ENCODE measurements at regions not wholly inside any gene's neighbourhood (a gene's known extent, or its start where the extent isn't known, plus 50 kb on each side); places are given as distances from the start of the nearest gene placed in this dataset.

DNA sequence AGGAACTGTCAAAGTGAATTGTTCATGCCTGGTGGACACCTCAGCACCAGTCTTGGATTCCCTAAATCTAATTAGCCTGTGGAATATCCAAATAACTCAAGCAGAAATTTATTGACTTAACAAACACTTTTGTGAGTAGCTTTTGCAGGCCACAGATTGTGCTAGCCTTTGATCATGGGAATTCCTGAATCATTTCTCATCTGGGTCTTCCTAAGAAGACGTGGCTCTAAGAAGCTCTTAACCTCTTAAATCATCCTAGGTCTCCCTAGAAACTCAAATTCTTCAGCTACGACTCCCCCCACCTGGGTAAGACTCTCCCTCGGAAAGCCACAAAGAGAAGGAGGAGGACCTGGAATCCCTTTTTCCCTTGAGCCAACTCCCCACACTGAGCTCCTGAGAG is 53.8 kb upstream of the PSEN2 start:
- Histone ChIP-seq H3K4me3 (no peak overlapping the region), H3K36me3 (no peaks in the 10 kb centered on the region), H3K27me3 (no peaks in the 10 kb centered on the region), H3K27ac (peak overlapping the region in 2 of 5 donors; percentile 77 to 88), H3K4me1 (peaks cover 10 to 27% (median 17%) of the 10 kb centered on the region in 4 donors), H3K9me3 (no peaks in the 10 kb centered on the region)
- TF ChIP-seq POLR2A (IDR thresholded peaks at IDR 0.05), result no peak
- TF ChIP-seq EP300 (IDR thresholded peaks at IDR 0.05), result no peak
- TF ChIP-seq POLR2AphosphoS5 (IDR thresholded peaks at IDR 0.05), result no peak
- TF ChIP-seq, protein P1, sequence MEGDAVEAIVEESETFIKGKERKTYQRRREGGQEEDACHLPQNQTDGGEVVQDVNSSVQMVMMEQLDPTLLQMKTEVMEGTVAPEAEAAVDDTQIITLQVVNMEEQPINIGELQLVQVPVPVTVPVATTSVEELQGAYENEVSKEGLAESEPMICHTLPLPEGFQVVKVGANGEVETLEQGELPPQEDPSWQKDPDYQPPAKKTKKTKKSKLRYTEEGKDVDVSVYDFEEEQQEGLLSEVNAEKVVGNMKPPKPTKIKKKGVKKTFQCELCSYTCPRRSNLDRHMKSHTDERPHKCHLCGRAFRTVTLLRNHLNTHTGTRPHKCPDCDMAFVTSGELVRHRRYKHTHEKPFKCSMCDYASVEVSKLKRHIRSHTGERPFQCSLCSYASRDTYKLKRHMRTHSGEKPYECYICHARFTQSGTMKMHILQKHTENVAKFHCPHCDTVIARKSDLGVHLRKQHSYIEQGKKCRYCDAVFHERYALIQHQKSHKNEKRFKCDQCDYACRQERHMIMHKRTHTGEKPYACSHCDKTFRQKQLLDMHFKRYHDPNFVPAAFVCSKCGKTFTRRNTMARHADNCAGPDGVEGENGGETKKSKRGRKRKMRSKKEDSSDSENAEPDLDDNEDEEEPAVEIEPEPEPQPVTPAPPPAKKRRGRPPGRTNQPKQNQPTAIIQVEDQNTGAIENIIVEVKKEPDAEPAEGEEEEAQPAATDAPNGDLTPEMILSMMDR (IDR thresholded peaks at IDR 0.05), result no peak
- intact Hi-C loops (cut with DNase I; ENCODE audit: low total_unique reads), result no loop called here
- 83 to 90% (median 87%) methylated on average over 3 of the region's 3 CpGs for WGBS, 5 donors
- no peak for DNase-seq

DNA sequence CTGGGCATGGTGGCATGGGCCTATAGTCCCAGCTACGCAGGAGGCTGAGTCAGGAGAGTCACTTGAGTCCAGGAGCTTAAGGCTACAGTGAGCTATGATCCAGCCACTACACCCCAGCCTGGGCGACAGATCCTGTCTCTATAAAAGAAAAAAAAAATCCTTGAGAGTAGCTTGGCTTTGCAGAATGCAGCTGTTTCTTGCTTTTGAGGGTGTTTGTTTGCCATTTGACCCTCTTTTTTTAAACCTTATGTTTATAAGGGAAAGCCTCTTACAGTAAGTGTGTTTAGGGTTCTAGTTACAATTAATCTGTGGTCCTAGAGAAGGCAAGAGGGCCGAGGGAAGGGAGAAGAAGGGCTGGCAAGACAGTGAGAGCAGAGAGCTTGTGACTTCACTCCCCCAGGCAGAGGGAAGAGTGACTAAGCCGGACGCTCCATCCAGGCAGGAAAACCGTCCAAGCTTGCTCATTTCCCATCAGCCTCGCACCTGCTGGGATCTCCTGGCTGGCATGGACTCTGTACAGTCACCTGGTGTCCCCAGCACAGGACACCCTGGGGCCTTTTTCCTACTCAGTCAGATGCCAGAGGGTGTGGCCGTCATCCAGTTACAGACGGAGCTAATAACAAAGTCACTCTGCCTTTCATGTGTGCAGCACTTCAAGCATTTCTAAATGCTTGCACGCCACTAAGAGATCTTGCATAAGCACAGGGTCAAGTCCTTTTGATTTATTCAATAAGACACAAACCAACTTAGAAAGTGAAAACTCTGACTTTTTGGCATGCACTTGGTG is 55.5 kb upstream of the PSEN2 start:
- Histone ChIP-seq H3K27ac (peak overlapping the region; percentile 60 to 88 (median 77)), H3K36me3 (no peaks in the 10 kb centered on the region), H3K4me1 (peaks cover 7 to 21% (median 14%) of the 10 kb centered on the region in 4 donors), H3K4me3 (no peak overlapping the region), H3K9me3 (no peaks in the 10 kb centered on the region), H3K27me3 (no peaks in the 10 kb centered on the region)
- peak; percentile 67 to 87 (median 79) for TF ChIP-seq POLR2AphosphoS5 (IDR thresholded peaks at IDR 0.05)
- TF ChIP-seq, protein P1 (IDR thresholded peaks at IDR 0.05), result no peak
- TF ChIP-seq POLR2A (IDR thresholded peaks at IDR 0.05), result no peak
- peak; percentile 76 for TF ChIP-seq EP300 (IDR thresholded peaks at IDR 0.05)
- DNase-seq, result peak; percentile 63 to 83
- intact Hi-C loops (cut with DNase I; ENCODE audit: low total_unique reads), result no loop called here
- 16 to 31% (median 27%) methylated on average over 10 of the region's 10 CpGs for WGBS, 5 donors

DNA sequence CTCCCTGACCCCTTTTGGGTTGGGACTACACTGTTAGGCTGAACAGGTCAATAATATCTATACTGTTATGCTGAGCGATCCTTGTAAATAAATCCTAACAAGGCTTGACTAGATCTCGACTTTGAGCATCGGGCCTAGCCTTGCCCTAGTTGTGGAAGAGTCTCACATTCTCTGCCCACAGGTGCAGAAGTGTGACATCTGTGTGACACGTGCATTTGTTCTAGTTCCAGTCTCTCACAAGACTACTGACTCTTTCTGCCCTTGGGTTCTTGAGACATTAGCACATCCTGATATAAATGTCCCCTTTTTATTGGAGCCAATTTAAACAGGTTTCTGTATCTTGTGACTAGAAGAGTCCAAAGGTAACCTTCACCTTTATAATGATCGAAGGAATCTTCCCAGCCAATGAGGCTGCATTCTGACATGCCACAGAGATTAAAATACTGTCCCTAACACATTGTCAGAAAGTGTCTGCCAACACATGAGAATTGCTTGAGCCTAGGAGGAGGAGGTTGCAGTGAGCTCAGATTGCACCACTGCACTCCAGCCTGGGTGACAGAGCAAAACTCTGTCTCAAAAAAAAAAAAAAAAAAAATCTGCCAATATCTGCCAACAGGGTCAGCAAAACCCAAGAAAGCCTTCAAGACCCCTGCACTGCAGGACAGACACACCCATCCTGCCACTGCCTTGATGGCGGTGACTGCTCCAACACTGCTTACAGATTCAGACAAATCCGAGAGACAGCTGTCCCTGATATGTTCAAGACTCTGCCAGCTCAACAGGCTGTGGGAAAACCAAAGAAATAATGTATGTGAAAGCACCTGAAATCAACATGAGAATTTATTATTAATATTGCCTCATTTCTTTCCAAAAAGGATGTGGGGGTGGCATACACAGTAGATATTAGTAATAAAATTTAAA is 56.5 kb upstream of the PSEN2 start:
- Histone ChIP-seq H3K36me3 (no peaks in the 10 kb centered on the region), H3K9me3 (no peaks in the 10 kb centered on the region), H3K4me1 (peaks cover 7 to 21% (median 14%) of the 10 kb centered on the region in 4 donors), H3K4me3 (no peak overlapping the region), H3K27me3 (no peaks in the 10 kb centered on the region), H3K27ac (peak overlapping the region in 4 of 5 donors; percentile 68 to 88 (median 77))
- WGBS, 5 donors, result 83 to 91% (median 89%) methylated on average over 7 of the region's 7 CpGs
- no peak for DNase-seq
- intact Hi-C loops (cut with DNase I; ENCODE audit: low total_unique reads), result no loop called here
- TF ChIP-seq EP300 (IDR thresholded peaks at IDR 0.05) (no peak), POLR2A (IDR thresholded peaks at IDR 0.05) (no peak)

DNA sequence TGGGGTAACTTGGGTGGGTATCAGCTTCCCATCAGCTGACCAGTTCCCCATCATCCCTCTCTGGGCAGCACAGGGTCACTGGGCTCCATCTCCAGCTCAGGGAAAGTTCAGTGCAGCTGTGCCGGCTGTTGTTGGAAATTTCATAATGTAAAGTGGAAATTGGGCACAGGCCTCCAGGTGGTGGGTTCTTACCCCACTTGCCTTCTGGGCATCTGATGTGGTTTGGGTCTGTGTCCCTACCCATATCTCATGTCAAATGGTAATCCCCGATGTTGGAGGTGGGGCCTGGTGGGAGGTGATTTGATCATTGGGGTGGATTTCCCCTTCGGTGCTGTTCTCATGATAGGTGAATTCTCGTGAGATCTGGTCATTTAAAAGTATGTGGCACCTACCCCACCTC is 59.7 kb upstream of the PSEN2 start:
- Histone ChIP-seq H3K9me3 (no peaks in the 10 kb centered on the region), H3K27me3 (no peaks in the 10 kb centered on the region), H3K27ac (peak overlapping the region in 1 of 5 donors; percentile 61), H3K4me3 (no peak overlapping the region), H3K4me1 (peaks cover 7 to 15% (median 10%) of the 10 kb centered on the region in 4 donors), H3K36me3 (no peaks in the 10 kb centered on the region)
- no peak for TF ChIP-seq EP300 (IDR thresholded peaks at IDR 0.05)
- TF ChIP-seq, protein P1 (IDR thresholded peaks at IDR 0.05), result no peak
- no peak for TF ChIP-seq POLR2A (IDR thresholded peaks at IDR 0.05)
- no peak for TF ChIP-seq POLR2AphosphoS5 (IDR thresholded peaks at IDR 0.05)
- no peak for DNase-seq
- WGBS, 5 donors, result 92 to 97% (median 96%) methylated on average over 4 of the region's 4 CpGs
- intact Hi-C loops (cut with DNase I; ENCODE audit: low total_unique reads), result no loop called here

All from stomach (tissue), 8 donors.